ENCODE measurements at regions not wholly inside any gene's neighbourhood (a gene's known extent, or its start where the extent isn't known, plus 50 kb on each side); places are given as distances from the start of the nearest gene placed in this dataset.
A peak's percentile ranks its signal among the peaks of the same experiment; 100 is the strongest.

DNA sequence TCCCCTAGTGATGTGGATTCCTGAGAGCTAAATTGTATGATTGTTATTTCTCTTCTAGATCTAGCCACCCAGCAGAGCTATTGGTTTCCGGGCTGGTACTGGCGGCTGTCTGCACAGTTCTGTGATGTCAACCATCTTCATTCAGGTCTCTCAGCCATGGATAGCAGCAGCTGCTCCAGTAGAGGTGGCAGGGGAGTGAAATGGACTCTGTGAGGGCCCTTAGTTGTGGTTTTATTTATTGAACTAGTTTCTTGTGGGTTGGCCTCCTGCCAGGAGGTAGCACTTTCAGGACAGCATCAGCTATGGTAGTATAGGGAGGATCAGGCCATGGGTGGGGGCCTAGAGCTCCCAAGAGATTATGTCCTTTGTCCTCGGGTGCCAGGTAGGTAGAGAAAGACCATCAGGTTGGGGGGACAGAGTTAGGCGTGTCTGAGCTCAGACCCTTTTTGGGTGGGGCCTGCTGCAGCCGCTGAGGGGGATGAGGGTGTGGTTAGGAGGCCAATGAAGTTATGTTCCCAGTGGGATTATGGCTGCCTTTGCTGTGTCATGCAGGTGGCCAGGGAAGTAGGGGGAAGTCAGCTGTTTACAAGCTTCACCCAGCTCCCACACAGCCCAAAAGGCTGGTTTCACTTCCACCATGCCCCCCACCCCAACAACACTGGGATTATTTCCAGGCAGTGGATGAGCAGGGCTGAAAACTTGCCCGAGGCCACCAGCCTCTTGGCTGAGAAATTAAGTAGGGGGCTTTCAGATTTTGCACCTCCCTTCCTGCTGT lies 55.1 kb upstream of the RGS4 start:
- no peak overlapping the region for H3K4me3 ChIP-seq (ENCODE audit: low read length)
- peak; percentile 60 for DNase-seq (ENCODE audit: low read depth, low spot score)

DNA sequence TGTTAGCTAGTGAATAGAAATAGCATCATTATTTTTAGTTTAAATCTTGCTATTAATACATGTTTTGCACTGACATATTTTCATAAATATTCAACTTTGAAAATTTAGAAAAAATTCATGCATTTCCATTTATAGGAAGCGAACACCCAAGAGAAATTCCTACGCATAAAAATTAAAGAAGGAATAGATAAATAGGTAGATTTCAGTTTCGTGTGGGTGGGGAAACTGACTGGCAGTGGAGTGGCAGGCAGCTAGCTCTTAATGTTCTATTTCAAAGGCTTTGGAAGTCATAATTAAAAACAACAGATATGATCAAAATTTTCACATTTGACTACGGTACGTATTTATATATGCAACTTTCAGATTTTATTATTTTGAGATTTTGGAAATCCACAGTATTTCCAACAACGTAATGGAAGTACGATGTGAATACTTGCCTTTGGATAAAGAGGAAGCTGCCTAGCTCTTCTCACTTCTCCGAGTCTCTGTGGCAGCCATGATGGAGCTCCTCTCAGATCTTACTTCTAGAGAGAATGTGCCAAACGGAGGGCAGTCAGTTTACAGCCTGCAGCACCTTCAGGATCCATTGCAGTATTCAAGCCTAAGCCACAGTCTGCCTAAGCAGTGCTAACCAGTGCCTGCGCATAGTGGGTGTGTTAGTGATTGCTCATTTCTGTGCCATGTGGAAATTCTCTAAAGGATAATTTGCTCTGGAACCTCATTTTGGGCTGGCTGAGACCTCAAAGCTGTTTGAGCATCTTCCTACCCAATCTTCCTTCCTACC lies 62.9 kb upstream of the RGS4 start:
- H3K4me3 ChIP-seq (ENCODE audit: low read length), result no peak overlapping the region
- DNase-seq (ENCODE audit: low read depth, low spot score), result no peak

DNA sequence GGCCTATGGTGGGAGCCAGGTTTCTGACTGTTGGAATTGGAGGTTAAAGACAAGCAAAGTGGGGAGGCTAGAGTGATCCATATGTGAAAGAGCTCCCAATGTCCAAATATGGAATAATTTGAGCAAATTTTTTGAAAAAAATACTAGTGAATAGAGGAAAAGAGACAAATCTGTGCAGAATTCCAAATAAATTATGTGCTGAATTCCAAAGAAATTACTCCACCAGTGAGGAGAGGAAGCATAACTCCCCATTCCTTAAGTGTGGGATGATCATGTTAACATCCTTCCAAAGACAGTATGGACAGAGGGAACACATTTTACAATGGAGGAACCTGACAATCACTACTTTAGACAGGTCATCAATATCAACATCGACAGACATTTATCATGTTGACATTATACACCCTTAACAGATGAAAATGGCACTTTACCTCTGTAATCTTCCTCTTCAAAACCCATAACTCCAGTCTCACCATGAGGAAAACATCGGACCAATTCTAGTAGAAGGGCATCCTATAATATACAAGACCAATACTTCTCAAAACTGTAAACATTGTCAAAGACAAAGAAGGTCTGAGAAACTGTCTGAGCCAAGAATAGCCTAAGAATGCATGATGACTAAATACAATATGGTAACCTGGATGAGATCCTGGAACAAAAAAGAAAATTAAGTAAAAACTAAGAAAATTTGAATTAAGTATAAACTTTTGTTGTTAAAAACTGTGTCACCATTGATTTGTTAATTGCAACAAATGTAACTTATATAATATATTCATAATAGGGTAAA lies 71.5 kb upstream of the RGS4 start:
- no peak for DNase-seq (ENCODE audit: low read depth, low spot score)
- no peak overlapping the region for H3K4me3 ChIP-seq (ENCODE audit: low read length)

DNA sequence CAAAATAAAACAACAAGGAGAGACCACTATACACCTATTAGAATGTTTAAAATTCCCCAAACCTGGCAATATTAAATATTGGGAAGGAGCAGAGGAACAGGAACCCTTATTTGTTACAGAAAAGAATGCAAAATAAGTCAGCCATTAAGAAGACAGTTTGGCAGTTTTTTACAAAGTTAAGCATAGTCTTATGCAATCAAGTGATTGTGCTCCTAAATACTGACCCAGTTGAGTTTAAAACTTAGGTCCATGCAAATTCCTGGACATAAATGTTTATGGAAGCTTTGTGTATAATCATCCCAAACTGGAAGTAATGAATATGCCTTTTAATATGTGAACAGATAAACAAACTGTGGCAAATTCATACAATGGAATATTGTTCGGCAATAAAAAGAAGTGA lies 72.9 kb upstream of the RGS4 start:
- DNase-seq (ENCODE audit: low read depth, low spot score), result no peak
- H3K4me3 ChIP-seq (ENCODE audit: low read length), result no peak overlapping the region

DNA sequence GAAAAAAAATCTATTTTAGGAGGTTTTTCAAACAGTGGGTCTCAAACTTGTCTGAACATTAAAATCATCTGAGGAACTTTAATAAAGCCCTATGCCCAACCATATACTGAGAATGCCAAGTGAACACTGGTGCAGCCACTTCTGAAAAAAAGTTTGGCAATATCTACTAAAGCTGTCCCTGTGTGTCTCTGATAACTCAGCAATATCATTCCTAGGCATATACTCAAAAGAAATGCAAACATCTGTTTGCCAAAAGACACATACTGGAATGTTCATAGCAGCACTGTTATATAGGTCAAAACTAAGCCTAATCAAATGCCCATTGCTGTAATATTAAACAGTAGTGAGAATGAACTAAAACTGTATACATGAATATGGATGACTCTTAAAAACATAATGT lies 74.2 kb upstream of the RGS4 start:
- H3K4me3 ChIP-seq (ENCODE audit: low read length), result no peak overlapping the region
- no peak for DNase-seq (ENCODE audit: low read depth, low spot score)

DNA sequence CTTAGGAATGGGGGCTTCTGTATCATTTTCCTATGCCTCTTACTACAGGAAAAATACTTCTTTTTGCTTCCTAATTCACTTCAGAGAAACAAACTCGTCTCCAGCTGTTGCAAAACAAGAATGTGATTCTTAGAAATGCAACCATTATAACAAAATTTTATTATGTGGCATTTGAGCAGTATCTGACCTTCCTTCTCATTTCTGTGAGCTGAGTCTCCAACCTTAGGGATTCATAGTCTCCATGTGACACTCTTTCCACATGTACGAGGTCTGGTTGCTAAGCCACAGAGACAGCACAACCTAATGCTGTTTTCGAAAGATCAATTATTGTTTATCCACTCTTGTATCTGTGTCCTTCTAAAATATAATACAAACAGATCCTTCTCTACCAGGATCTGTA lies 75.3 kb upstream of the RGS4 start:
- DNase-seq (ENCODE audit: low read depth, low spot score), result no peak
- H3K4me3 ChIP-seq (ENCODE audit: low read length), result no peak overlapping the region

DNA sequence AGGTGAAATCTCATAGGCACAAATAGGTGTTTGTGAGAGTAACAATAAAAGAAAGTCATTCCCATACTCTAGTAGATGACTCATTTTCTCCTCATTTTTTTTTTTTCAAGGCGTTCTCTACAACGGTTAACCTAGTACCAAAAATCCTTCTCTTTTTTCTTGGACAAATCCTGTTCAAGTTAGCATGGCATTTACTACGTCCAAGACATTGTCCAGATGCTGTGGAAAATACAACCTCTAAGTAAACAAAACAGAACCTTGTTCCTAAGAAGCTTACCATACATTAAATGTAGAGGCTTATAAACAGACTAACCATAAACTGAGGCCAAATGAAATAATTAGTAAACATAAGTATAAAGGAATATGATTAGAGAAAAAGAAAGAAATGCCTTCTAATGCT lies 76.2 kb upstream of the RGS4 start:
- H3K4me3 ChIP-seq (ENCODE audit: low read length), result no peak overlapping the region
- no peak for DNase-seq (ENCODE audit: low read depth, low spot score)

DNA sequence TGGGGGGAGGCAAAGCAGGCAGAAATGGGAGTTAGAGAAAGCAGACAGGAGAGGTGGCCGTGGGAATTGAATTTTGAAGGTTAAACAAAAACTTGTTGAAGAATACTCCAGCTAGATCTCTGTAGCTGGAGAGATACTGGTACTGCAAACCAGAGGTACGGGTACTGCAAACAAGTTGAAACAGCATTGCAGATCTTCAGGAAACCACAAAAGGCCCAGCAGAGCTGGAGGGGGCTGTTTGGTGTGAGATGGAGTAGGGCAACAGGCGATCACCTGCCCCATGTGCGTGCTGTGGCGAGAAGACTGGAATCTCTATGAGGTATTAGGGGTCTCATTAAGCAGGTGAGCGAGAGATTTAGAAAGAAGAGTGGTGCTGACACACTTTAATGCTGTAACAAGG lies 77.7 kb upstream of the RGS4 start:
- no peak for DNase-seq (ENCODE audit: low read depth, low spot score)
- H3K4me3 ChIP-seq (ENCODE audit: low read length), result no peak overlapping the region

DNA sequence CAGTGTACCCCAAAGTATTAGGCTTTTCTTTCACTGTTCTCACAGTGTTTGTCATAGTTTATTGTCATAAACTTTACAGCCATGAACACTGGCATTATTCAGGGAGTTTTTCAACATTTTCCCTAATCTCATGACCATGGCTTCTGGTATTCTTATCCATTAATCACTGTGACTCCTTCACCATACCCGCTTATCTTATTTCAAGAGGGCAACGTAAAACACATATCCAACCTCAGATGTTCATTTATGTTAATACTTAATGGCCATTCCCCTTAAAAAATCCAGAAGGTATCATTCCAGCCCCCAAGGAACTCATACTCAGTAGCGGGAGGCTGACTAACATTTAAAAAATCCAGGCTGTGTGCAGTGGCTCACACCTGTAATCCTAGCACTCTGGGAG lies 78.5 kb upstream of the RGS4 start:
- no peak overlapping the region for H3K4me3 ChIP-seq (ENCODE audit: low read length)
- DNase-seq (ENCODE audit: low read depth, low spot score), result no peak

DNA sequence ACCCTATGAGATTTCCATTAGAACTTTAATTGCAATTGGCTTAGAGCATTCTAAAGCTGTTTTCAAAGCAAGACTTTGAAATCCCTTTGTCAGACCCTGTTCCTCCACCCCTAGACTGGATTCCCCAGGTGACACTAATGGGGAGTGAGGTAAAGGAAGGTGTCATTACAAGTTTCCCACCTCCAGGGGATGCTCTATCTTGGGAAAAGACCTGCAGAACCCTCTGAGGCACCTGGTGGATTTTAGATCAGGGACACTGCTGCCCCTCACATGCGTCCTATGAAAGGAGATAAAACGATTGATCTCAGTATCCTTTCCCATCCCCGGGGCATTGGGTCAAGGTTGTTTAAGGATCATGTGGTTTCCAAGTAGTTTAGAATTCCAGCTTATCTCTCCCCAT lies 80.3 kb upstream of the RGS4 start:
- no peak for DNase-seq (ENCODE audit: low read depth, low spot score)

DNA sequence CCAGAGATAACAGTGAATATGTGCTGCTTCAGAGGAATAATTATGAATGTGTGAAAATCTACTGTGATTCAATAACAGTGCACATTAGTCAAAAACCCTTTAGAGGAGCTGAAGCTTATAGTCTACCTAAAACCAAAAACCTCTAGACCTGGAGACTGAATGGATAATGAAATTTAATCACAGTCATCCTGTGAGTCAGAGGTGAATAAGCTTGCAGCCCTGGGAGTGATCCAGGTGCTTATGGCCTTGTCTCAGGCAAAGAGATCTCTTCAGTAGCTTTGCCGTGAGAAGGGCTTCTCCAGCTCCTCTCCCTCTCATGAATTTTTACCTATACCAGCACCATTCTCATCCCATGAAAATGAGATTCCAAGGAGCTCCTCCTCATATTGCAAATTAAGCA lies 81.3 kb upstream of the RGS4 start:
- H3K4me3 ChIP-seq (ENCODE audit: low read length), result no peak overlapping the region
- DNase-seq (ENCODE audit: low read depth, low spot score), result no peak

More for the DNA sequence above, 80.3 kb upstream of the RGS4 start:
- H3K4me3 ChIP-seq (ENCODE audit: low read length), result no peak overlapping the region

DNA sequence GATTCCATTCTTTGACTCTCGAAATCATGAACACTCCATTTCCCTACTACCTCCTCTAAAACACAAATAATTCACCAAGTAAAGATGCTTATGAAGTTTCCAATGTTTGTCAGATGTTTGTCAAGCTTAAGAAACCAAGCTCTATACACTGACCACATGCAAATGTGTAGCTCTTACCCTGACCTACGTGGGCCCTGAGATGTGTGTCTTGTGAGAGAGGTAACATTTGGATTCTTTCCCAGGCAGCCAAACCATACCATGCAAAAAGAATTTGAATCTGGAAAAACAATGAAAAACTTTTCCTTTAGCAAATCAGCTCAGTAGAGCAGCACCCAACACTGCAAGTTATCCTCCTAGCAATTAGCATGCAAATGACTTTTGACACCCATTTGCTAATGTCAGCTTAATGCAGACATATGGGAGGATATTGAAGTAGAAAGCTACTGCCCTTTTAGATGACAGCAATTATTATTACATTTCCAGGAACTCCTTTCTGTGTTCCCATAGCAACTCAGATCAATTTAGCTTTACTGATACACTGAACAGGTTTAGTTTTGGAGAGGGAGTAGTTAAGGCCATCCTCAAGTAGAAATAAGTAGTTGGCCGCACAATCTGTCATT lies 83.2 kb upstream of the RGS4 start:
- DNase-seq (ENCODE audit: low read depth, low spot score), result no peak
- no peak overlapping the region for H3K4me3 ChIP-seq (ENCODE audit: low read length)

DNA sequence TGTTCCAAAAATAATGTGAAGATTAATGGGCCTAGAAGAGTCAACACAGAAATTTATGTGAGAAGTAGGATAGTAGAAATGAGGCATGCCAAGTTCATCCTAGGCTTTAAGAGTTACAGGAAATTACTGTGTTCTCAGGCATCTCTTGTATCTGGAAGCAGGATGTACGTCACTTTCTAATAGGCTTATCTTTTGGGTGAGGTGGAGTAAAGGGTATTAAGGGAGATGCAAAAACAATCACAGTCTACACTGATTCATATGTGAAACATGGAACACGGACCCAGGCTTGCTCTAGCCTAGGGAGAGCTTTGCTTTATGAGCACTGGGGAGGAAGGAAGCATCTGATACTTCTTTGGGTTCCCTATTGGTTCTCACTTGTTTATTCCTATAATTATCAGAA lies 84.5 kb upstream of the RGS4 start:
- DNase-seq (ENCODE audit: low read depth, low spot score), result no peak
- H3K4me3 ChIP-seq (ENCODE audit: low read length), result no peak overlapping the region

DNA sequence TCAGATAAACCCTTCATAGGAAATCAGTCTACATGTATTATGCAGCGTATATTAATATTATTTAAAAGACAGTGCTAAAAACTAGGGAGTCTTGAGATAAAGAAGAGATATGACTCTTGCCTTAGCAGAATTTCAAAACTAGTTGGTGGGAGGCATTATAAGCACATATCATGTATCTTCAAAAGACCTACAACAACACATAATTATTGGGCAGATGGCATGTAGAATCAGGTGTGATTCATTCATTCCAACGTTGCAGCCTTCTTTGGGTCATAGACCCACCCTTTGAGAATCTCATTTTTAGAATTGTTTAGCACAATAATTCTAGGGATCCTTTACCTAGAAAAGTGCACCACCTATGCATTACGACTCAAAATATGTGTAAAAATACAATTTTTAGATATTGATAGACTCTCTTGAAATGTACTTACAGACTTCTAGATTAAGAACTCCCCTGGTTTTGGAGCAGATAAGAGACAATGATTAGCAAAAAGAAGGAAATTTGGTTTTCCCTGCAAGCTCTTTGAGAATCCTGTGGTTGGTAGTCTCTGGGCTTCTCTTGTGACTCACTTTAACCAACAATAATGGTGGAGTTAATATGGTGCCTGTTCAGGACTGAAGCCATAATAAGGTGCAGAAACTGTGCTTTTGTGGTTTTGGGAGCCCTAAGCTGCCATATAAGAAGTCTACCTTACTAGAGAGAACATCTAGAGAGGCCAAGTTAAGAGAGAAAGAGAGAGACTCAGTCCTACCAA lies 85.3 kb upstream of the RGS4 start:
- no peak for DNase-seq (ENCODE audit: low read depth, low spot score)
- no peak overlapping the region for H3K4me3 ChIP-seq (ENCODE audit: low read length)

DNA sequence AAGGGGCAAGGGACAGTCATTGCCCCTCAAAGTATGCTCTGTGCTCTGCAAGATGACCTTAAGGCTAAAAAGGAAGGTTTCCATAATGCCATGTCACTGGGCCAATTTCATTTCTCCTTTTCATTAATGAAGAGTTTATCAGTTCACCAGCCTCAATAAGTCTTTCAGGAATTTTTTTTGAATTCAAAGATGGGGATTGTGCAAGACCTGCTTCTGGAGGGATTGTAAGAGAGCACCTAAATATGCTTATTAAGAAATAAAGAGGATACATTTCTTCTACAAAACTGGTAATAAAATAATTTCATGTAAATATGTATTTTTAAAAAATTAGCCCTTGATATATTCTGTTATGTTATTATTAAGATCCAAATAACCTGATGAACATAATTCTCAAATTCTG lies 86.8 kb upstream of the RGS4 start:
- no peak for DNase-seq (ENCODE audit: low read depth, low spot score)
- no peak overlapping the region for H3K4me3 ChIP-seq (ENCODE audit: low read length)

DNA sequence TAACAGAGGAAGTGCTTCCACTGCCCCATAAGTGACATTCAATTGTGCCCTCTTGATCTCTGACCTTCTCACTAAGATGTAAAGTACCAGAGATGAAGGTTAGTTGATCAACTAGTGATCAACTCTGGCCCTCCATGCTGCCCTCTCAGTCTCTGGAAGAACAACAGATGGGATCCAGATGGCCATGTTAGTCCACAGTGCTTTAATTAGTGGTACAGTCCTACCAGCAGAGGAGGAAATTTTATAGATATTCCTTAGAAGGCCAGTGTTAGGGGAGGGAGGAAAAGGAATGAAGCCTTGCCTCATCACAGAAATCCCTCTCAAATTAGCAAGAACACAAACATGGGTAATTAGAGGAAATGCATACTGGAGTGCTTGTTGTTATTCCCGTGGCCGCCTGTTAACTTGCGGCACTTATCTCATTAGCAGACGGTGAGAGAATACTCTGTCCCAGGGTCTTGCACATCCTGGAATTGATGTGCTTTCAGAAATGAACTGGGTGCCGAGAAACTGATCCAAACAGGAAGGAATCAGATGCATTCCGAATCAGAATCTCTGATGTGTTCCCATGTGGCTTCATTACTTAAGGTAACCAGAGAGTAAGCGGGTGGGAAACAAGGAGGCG lies 91.1 kb upstream of the RGS4 start:
- DNase-seq (ENCODE audit: low read depth, low spot score), result no peak
- no peak overlapping the region for H3K4me3 ChIP-seq (ENCODE audit: low read length)

DNA sequence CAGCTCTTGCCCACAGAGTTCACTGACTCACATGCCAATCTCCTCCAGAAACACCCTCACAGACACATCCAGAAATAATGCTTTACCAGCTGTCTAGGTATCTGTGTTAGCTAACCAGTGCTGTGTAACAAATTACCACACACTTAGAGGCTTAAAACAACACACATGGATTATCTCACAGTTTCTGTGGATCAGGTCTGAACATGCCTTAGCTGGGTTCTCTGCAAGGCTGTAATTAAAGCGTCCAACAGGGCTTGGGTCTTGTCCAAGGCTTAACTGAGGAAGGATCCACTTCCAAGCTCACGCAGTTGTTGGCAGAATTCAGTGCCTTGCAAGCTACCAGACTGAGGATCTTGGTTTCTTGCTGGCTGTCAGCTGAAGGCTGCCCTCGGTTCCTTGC lies 92.5 kb upstream of the RGS4 start:
- no peak for DNase-seq (ENCODE audit: low read depth, low spot score)
- H3K4me3 ChIP-seq (ENCODE audit: low read length), result no peak overlapping the region

DNA sequence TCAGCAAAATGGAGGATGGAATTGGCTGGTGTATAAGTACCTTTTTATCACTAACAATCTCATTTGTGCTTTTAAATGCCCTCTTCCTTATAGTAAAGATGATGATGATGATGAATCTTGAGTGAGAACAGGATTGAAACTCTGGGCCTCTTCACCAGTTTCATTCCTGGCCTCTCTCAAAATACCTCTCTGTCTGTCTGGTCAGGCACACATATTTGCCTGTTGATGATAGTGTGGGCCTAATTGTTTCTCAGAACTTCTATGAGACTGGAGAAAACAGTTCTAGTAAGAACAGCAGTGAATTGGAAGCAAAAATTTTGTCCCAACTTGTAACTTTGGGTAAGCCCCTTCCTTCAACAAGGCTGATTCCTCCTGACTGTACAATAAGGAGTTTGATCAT lies 94.4 kb upstream of the RGS4 start:
- no peak for DNase-seq (ENCODE audit: low read depth, low spot score)
- H3K4me3 ChIP-seq (ENCODE audit: low read length), result no peak overlapping the region

DNA sequence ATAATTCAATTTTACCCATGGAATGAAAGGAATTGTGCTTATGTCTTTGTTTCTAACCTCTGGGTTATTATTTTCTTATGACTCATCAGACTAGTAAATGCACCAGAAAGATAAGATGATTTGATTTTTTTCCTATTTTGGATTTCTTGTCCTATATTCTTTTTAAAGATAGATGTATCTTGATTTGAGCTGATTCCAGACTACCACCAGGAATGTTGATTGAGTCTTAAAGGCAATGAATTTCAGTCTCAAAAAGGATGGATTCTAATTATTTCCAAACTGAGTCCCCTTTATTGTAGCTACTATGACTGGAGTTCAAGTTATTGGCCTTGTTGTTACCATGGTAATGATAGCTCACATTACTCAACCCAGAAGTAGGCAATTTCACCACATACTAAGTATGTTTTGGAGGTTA lies 95.8 kb upstream of the RGS4 start:
- DNase-seq (ENCODE audit: low read depth, low spot score), result no peak
- no peak overlapping the region for H3K4me3 ChIP-seq (ENCODE audit: low read length)

All from Jurkat, Clone E6-1 (cell line).